K562 (cell line): ENCODE measurements at regions not wholly inside any gene's neighbourhood (a gene's known extent, or its start where the extent isn't known, plus 50 kb on each side); places are given as distances from the start of the nearest gene placed in this dataset.

ENCODE experiments used
- EP400 ChIP-seq: fragments of 450-650 bp; IDR thresholded peaks from 2 replicates; pipeline ENCODE4 v1.6.1; 2017; ENCODE audit warnings: antibody characterized with exemption, mild to moderate bottlenecking, moderate library complexity
- NUFIP1 ChIP-seq: fragments of 450-650 bp; IDR thresholded peaks from 2 replicates; pipeline ENCODE4 v1.6.1; 2018; ENCODE audit not compliant: partially characterized antibody
- TAF7 ChIP-seq: fragments of 450-650 bp; IDR thresholded peaks from 2 replicates; pipeline ENCODE4 v1.6.1; 2016; ENCODE audit warnings: missing genetic modification characterization, missing compliant biosample characterization
- TF ChIP-seq, protein P1 (sequence below), 2 experiments: fragments of 450-650 bp in 1 of 2; sonication (generic) in 1 of 2; formaldehyde crosslinking in 1 of 2; IDR thresholded peaks; 2 replicates each; pipeline versions ENCODE4 v1.7.1 to v1.9.0; 2016 to 2022; ENCODE audit warnings: inconsistent platforms in 1 of 2, mild to moderate bottlenecking in 1 of 2, missing genetic modification reagents in 1 of 2
- TF ChIP-seq, protein P2 (sequence below), 2 experiments: fragments of 450-650 bp; IDR thresholded peaks; 2 replicates each; pipeline ENCODE4 v1.6.1; 2018; ENCODE audit warnings: mild to moderate bottlenecking in 2 of 2, low read depth in 1 of 2; ENCODE audit not compliant: partially characterized antibody in 2 of 2
- TF ChIP-seq, protein P3 (sequence below): fragments of 450-650 bp; IDR thresholded peaks from 2 replicates; pipeline ENCODE4 v1.6.1; 2018; ENCODE audit not compliant: partially characterized antibody
- TF ChIP-seq, protein P4 (sequence below): fragments of 450-650 bp; formaldehyde crosslinking; IDR thresholded peaks from 2 replicates; pipeline ENCODE4 v1.4.0; 2020; ENCODE audit warnings: mild to moderate bottlenecking, mixed read lengths

DNA sequence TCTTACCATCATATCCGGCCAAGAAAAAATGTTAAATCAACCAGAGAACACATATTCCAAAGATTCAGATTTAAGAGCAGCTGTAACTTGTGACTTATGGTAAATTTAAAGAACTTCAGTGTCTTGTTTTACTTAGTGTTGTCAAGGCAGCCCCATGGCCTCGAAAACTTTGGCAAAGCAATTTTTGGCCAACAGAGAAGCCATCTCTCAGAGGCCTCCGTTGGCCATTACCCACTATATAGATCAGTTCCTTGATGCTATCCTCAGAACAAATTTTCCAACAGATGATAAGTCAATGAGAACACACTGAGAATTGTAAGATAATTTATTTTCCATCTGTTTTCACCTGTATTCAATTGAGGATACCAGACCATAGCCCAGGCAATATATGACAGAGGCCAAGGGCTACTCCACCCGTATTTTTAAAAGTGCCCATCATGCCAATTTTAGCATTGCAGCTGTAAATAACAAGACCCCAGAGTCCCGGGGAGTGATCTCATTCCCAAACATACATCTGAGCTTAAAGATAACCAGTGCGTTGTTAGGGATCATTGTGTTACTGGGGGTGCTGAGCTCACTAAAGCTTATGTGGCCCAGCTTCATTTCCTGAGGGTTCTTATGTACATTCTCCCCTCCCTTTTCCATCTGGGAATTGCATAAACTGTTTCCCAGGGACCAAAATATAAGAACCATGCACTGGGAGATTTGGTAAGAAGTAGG, 50.0 kb upstream of the PDHA1 start (continued):
- TF ChIP-seq, protein P1, sequence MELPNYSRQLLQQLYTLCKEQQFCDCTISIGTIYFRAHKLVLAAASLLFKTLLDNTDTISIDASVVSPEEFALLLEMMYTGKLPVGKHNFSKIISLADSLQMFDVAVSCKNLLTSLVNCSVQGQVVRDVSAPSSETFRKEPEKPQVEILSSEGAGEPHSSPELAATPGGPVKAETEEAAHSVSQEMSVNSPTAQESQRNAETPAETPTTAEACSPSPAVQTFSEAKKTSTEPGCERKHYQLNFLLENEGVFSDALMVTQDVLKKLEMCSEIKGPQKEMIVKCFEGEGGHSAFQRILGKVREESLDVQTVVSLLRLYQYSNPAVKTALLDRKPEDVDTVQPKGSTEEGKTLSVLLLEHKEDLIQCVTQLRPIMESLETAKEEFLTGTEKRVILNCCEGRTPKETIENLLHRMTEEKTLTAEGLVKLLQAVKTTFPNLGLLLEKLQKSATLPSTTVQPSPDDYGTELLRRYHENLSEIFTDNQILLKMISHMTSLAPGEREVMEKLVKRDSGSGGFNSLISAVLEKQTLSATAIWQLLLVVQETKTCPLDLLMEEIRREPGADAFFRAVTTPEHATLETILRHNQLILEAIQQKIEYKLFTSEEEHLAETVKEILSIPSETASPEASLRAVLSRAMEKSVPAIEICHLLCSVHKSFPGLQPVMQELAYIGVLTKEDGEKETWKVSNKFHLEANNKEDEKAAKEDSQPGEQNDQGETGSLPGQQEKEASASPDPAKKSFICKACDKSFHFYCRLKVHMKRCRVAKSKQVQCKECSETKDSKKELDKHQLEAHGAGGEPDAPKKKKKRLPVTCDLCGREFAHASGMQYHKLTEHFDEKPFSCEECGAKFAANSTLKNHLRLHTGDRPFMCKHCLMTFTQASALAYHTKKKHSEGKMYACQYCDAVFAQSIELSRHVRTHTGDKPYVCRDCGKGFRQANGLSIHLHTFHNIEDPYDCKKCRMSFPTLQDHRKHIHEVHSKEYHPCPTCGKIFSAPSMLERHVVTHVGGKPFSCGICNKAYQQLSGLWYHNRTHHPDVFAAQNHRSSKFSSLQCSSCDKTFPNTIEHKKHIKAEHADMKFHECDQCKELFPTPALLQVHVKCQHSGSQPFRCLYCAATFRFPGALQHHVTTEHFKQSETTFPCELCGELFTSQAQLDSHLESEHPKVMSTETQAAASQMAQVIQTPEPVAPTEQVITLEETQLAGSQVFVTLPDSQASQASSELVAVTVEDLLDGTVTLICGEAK (IDR thresholded peaks at IDR 0.05) = no peak
- TF ChIP-seq, protein P1 (CRISPR knock-in tag; IDR thresholded peaks at IDR 0.05) = no peak
- TF ChIP-seq TAF7 (tag) (no peak), EP400 (no peak), NUFIP1 (no peak)
- TF ChIP-seq, protein P2, sequence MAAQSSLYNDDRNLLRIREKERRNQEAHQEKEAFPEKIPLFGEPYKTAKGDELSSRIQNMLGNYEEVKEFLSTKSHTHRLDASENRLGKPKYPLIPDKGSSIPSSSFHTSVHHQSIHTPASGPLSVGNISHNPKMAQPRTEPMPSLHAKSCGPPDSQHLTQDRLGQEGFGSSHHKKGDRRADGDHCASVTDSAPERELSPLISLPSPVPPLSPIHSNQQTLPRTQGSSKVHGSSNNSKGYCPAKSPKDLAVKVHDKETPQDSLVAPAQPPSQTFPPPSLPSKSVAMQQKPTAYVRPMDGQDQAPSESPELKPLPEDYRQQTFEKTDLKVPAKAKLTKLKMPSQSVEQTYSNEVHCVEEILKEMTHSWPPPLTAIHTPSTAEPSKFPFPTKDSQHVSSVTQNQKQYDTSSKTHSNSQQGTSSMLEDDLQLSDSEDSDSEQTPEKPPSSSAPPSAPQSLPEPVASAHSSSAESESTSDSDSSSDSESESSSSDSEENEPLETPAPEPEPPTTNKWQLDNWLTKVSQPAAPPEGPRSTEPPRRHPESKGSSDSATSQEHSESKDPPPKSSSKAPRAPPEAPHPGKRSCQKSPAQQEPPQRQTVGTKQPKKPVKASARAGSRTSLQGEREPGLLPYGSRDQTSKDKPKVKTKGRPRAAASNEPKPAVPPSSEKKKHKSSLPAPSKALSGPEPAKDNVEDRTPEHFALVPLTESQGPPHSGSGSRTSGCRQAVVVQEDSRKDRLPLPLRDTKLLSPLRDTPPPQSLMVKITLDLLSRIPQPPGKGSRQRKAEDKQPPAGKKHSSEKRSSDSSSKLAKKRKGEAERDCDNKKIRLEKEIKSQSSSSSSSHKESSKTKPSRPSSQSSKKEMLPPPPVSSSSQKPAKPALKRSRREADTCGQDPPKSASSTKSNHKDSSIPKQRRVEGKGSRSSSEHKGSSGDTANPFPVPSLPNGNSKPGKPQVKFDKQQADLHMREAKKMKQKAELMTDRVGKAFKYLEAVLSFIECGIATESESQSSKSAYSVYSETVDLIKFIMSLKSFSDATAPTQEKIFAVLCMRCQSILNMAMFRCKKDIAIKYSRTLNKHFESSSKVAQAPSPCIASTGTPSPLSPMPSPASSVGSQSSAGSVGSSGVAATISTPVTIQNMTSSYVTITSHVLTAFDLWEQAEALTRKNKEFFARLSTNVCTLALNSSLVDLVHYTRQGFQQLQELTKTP (IDR thresholded peaks at IDR 0.05; ENCODE audit: low read depth in 1 of 2, partially characterized antibody in 2 of 2) = no peak
- TF ChIP-seq, protein P3, sequence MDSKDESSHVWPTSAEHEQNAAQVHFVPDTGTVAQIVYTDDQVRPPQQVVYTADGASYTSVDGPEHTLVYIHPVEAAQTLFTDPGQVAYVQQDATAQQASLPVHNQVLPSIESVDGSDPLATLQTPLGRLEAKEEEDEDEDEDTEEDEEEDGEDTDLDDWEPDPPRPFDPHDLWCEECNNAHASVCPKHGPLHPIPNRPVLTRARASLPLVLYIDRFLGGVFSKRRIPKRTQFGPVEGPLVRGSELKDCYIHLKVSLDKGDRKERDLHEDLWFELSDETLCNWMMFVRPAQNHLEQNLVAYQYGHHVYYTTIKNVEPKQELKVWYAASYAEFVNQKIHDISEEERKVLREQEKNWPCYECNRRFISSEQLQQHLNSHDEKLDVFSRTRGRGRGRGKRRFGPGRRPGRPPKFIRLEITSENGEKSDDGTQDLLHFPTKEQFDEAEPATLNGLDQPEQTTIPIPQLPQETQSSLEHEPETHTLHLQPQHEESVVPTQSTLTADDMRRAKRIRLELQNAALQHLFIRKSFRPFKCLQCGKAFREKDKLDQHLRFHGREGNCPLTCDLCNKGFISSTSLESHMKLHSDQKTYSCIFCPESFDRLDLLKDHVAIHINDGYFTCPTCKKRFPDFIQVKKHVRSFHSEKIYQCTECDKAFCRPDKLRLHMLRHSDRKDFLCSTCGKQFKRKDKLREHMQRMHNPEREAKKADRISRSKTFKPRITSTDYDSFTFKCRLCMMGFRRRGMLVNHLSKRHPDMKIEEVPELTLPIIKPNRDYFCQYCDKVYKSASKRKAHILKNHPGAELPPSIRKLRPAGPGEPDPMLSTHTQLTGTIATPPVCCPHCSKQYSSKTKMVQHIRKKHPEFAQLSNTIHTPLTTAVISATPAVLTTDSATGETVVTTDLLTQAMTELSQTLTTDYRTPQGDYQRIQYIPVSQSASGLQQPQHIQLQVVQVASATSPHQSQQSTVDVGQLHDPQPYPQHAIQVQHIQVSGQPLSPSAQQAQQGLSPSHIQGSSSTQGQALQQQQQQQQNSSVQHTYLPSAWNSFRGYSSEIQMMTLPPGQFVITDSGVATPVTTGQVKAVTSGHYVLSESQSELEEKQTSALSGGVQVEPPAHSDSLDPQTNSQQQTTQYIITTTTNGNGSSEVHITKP = no peak
- TF ChIP-seq, protein P4, sequence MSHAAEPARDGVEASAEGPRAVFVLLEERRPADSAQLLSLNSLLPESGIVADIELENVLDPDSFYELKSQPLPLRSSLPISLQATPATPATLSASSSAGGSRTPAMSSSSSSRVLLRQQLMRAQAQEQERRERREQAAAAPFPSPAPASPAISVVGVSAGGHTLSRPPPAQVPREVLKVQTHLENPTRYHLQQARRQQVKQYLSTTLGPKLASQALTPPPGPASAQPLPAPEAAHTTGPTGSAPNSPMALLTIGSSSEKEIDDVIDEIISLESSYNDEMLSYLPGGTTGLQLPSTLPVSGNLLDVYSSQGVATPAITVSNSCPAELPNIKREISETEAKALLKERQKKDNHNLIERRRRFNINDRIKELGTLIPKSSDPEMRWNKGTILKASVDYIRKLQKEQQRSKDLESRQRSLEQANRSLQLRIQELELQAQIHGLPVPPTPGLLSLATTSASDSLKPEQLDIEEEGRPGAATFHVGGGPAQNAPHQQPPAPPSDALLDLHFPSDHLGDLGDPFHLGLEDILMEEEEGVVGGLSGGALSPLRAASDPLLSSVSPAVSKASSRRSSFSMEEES (CRISPR knock-in tag) = no peak
